DND-41 (cell line): ENCODE measurements at regions not wholly inside any gene's neighbourhood (a gene's known extent, or its start where the extent isn't known, plus 50 kb on each side); places are given as distances from the start of the nearest gene placed in this dataset.

Source experiments
- CTCF ChIP-seq: IDR thresholded peaks from 2 replicates; pipeline ENCODE4 v1.5.1; 2012; ENCODE audit warnings: borderline replicate concordance, low read length, moderate library complexity, mild to moderate bottlenecking; ENCODE audit not compliant: poor library complexity, severe bottlenecking; ENCODE audit errors: extremely low read depth
- EZH2 ChIP-seq: IDR thresholded peaks from 3 replicates; pipeline ENCODE4 v1.6.1; 2012; ENCODE audit warnings: borderline replicate concordance, low read depth, mild to moderate bottlenecking, moderate library complexity, low read length, inconsistent platforms; ENCODE audit not compliant: severe bottlenecking

- no peak for TF ChIP-seq CTCF
- no peak for TF ChIP-seq EZH2
Measured at GRCh38 chr2:228771315-228771714, 499.8 kb downstream of the PID1 start.
